ENCODE measurements at regions not wholly inside any gene's neighbourhood (a gene's known extent, or its start where the extent isn't known, plus 50 kb on each side); places are given as distances from the start of the nearest gene placed in this dataset.

- DNase-seq (ENCODE audit: low read depth in 1 of 2, low spot score in 1 of 2), result no peak
Observed at GRCh38 chr6:148082696-148083095, 259.9 kb upstream of the SASH1 start.

- no peak for DNase-seq (ENCODE audit: low read depth in 1 of 2, low spot score in 1 of 2)
Observed at GRCh38 chr6:148085631-148086331, 256.9 kb upstream of the SASH1 start.

- no peak for DNase-seq (ENCODE audit: low read depth in 1 of 2, low spot score in 1 of 2)
Observed at GRCh38 chr6:148086386-148086785, 256.3 kb upstream of the SASH1 start.

GRCh38 chr6:148086843-148087242 lies 255.8 kb upstream of the SASH1 start:
- DNase-seq (ENCODE audit: low read depth in 1 of 2, low spot score in 1 of 2), result no peak

GRCh38 chr6:148087659-148088058 lies 255.0 kb upstream of the SASH1 start:
- DNase-seq (ENCODE audit: low read depth in 1 of 2, low spot score in 1 of 2), result no peak

GRCh38 chr6:148090326-148090725 lies 252.3 kb upstream of the SASH1 start:
- no peak for DNase-seq (ENCODE audit: low read depth in 1 of 2, low spot score in 1 of 2)

GRCh38 chr6:148091394-148091793 lies 251.2 kb upstream of the SASH1 start:
- DNase-seq (ENCODE audit: low read depth in 1 of 2, low spot score in 1 of 2), result no peak

- no peak for DNase-seq (ENCODE audit: low read depth in 1 of 2, low spot score in 1 of 2)
Observed at GRCh38 chr6:148103436-148103835, 239.2 kb upstream of the SASH1 start.

GRCh38 chr6:148104131-148104530 lies 238.5 kb upstream of the SASH1 start:
- DNase-seq (ENCODE audit: low read depth in 1 of 2, low spot score in 1 of 2), result no peak

GRCh38 chr6:148105695-148106094 lies 236.9 kb upstream of the SASH1 start:
- DNase-seq (ENCODE audit: low read depth in 1 of 2, low spot score in 1 of 2), result no peak

- DNase-seq (ENCODE audit: low read depth in 1 of 2, low spot score in 1 of 2), result no peak
Observed at GRCh38 chr6:148107911-148108310, 234.7 kb upstream of the SASH1 start.

- no peak for DNase-seq (ENCODE audit: low read depth in 1 of 2, low spot score in 1 of 2)
Observed at GRCh38 chr6:148109732-148110131, 232.9 kb upstream of the SASH1 start.

GRCh38 chr6:148110925-148111324 lies 231.7 kb upstream of the SASH1 start:
- DNase-seq (ENCODE audit: low read depth in 1 of 2, low spot score in 1 of 2), result no peak

- DNase-seq (ENCODE audit: low read depth in 1 of 2, low spot score in 1 of 2), result no peak
Observed at GRCh38 chr6:148112851-148113319, 229.8 kb upstream of the SASH1 start.

GRCh38 chr6:148116001-148116400 lies 226.6 kb upstream of the SASH1 start:
- no peak for DNase-seq (ENCODE audit: low read depth in 1 of 2, low spot score in 1 of 2)

- no peak for DNase-seq (ENCODE audit: low read depth in 1 of 2, low spot score in 1 of 2)
Observed at GRCh38 chr6:148118244-148118643, 224.4 kb upstream of the SASH1 start.

- DNase-seq (ENCODE audit: low read depth in 1 of 2, low spot score in 1 of 2), result no peak
Observed at GRCh38 chr6:148128014-148128730, 214.5 kb upstream of the SASH1 start.

- no peak for DNase-seq (ENCODE audit: low read depth in 1 of 2, low spot score in 1 of 2)
Observed at GRCh38 chr6:148134592-148134991, 208.0 kb upstream of the SASH1 start.

- DNase-seq (ENCODE audit: low read depth in 1 of 2, low spot score in 1 of 2), result no peak
Observed at GRCh38 chr6:148136586-148136985, 206.1 kb upstream of the SASH1 start.

- no peak for DNase-seq (ENCODE audit: low read depth in 1 of 2, low spot score in 1 of 2)
Observed at GRCh38 chr6:148137652-148138051, 205.0 kb upstream of the SASH1 start.

- no peak for DNase-seq (ENCODE audit: low read depth in 1 of 2, low spot score in 1 of 2)
Observed at GRCh38 chr6:148138573-148138972, 204.1 kb upstream of the SASH1 start.

- no peak for DNase-seq (ENCODE audit: low read depth in 1 of 2, low spot score in 1 of 2)
Observed at GRCh38 chr6:148140772-148141557, 201.7 kb upstream of the SASH1 start.
